Right atrium auricular region (tissue), 2 donors: ENCODE measurements at regions not wholly inside any gene's neighbourhood (a gene's known extent, or its start where the extent isn't known, plus 50 kb on each side); places are given as distances from the start of the nearest gene placed in this dataset.
"Not testable (repeated sequence)": the region's sequence is repeated elsewhere in the genome, so short reads cannot be mapped to it uniquely, and the experiment has no call there.

Experiments used
- DNase-seq: peaks from one replicate; pipeline ENCODE4 v3.0.0-alpha.2; 2019; ENCODE audit warnings: low spot score
- H3K27ac ChIP-seq, 2 donors: fragments of 200-600 bp; sonication (generic); 1 replicate in 1 of 2; 2 replicates in 1 of 2; pipeline ENCODE4 v1.5.1; 2016 to 2019
- H3K27me3 ChIP-seq, 2 donors: fragments of 200-600 bp; sonication (generic); one replicate each; pipeline versions ENCODE4 v1.5.1 to v1.6.0; 2017 to 2019
- H3K36me3 ChIP-seq: fragments of 200-600 bp; sonication (generic); one replicate; pipeline ENCODE4 v1.5.1; 2016
- H3K4me1 ChIP-seq, 2 donors: fragments of 200-600 bp; sonication (generic); one replicate each; pipeline versions ENCODE4 v1.5.1 to v1.6.0; 2017 to 2019
- H3K4me3 ChIP-seq, 2 donors: fragments of 200-600 bp; sonication (generic); 1 replicate in 1 of 2; 2 replicates in 1 of 2; pipeline ENCODE4 v1.5.1; 2017 to 2019; ENCODE audit warnings: mild to moderate bottlenecking in 1 of 2, moderate library complexity in 1 of 2
- H3K9me3 ChIP-seq, 2 donors: fragments of 200-600 bp; sonication (generic); one replicate each; pipeline ENCODE4 v1.5.1; 2019
- TF ChIP-seq, protein P1 (sequence below), 2 donors: fragments of 200-600 bp; sonication (generic); IDR thresholded peaks; one replicate each; pipeline ENCODE4 v1.5.1; 2019; ENCODE audit warnings: antibody characterized with exemption in 2 of 2

DNA sequence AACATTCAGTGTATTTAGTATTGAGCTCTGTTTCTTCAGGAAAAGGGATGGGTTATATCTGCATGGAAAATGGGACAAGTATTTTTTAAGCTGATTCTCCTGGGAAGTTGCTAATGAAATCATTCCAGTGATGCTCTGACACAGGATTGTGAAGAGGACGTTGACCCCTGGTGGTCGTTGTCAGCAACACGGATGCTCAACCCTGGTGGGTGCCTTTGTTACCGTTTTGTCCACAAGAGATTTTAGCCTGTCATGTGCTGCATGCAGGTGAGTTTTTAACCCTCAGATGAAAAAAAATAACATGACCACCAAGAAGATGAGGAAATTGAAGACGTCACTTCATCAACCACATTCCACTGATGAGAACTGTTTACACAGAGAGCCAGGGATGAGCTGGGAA, 1186.1 kb downstream of the TMEM121 start:
- not testable (repeated sequence) for H3K36me3 ChIP-seq, H3K27me3 ChIP-seq, H3K4me1 ChIP-seq, DNase-seq, H3K9me3 ChIP-seq, H3K4me3 ChIP-seq, H3K27ac ChIP-seq

DNA sequence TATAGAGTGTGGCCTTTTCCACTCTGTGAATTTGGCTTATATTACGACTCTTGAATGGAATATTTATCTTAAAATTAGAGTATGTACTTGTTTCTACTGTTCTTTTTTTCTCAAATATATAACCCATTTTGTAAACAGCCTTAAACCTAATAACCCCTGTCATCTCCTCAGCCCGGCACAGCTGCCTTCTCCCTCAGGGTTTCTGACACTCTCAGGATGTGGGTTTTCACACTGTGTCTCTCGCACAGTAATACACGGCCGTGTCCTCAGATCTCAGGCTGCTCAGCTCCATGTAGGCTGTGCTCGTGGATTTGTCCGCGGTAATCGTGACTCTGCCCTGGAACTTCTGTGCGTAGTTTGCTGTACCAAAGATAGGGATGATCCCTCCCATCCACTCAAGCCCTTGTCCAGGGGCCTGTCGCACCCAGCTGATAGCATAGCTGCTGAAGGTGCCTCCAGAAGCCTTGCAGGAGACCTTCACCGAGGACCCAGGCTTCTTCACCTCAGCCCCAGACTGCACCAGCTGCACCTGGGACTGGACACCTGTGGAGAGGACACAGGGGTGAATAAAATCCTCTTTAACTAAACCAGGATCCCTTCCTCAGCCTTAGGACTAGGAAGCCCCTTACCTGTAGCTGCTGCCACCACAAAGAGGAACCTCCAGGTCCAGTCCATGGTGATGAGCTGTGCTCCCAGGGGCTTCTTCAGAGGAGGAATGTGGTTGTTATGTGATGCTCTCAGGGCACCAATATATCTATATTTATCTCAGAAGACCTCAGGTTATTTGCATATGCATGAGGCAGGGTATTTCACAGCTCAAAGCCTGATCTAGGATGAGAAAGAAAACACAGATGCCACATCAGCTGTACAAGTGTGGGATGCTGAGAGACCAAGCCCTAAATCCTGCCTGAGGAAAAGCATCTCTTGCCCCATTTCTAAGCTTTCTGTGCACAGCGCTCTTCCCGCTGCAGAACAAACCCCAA, 1188.4 kb downstream of the TMEM121 start:
- not testable (repeated sequence) for DNase-seq, H3K27ac ChIP-seq, H3K36me3 ChIP-seq, H3K27me3 ChIP-seq, H3K4me1 ChIP-seq, H3K4me3 ChIP-seq, H3K9me3 ChIP-seq

DNA sequence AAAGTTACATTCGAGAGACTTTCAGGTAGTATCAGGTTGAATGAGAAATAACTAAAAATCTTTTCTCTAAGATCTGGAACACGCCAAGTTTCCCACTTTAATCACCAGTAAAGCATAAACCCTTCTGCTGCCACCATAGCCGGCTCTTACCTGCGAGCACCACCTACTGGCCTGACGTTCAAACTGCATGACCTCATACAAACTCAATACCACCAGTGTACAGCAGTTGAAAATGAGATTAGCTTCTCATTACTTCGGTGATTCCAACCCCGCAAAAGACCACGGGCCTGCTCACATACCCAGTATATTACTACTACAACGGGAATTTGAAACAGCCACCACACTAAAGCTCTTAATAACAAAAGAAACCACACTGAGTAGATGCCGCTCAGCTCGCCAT, 1191.2 kb downstream of the TMEM121 start:
- H3K36me3 ChIP-seq, H3K9me3 ChIP-seq, H3K27me3 ChIP-seq, DNase-seq, H3K4me1 ChIP-seq, H3K27ac ChIP-seq, H3K4me3 ChIP-seq: not testable (repeated sequence)

DNA sequence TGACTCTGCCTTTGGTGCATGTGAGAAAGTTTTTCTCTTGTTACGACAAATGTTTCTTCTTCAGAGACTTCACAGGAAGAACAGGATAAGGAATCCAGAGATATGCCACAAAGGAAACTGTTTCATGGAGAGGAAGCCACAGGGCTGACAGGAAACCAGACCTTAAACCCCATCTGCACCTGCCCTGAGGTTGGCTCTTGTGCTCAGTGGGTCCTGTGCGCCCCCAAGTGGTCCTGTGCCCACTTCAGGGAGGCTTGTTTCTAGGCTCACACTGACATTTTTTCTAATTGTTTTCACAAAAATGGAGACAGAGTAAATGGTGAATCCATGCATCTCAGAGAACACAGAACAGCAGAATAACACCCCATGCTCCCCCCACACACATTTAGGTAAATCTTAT, 1193.5 kb downstream of the TMEM121 start:
- H3K9me3 ChIP-seq, H3K4me1 ChIP-seq, H3K4me3 ChIP-seq, H3K27ac ChIP-seq, DNase-seq, H3K36me3 ChIP-seq, H3K27me3 ChIP-seq: not testable (repeated sequence)

DNA sequence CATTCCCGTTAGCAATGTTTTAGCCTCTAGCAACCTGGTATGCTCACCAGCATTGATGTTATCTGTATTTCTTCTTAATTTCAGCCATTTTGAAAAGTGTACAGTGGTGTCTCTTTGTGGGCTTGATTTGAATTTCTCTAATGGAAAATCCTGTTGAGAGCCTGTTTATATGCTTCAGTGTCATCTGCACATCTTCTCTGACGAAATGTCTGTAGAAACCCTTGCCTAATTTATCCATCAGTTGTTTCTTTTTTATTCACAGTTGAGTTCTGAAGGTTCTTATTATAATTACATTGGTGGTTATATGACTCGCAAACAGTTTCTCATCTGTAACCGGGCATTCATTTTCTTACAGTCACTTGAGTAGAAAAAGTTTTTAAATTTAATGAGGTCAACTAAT, 1195.5 kb downstream of the TMEM121 start:
- not testable (repeated sequence) for H3K4me1 ChIP-seq, DNase-seq, H3K27ac ChIP-seq, H3K27me3 ChIP-seq, H3K9me3 ChIP-seq, H3K4me3 ChIP-seq, H3K36me3 ChIP-seq

DNA sequence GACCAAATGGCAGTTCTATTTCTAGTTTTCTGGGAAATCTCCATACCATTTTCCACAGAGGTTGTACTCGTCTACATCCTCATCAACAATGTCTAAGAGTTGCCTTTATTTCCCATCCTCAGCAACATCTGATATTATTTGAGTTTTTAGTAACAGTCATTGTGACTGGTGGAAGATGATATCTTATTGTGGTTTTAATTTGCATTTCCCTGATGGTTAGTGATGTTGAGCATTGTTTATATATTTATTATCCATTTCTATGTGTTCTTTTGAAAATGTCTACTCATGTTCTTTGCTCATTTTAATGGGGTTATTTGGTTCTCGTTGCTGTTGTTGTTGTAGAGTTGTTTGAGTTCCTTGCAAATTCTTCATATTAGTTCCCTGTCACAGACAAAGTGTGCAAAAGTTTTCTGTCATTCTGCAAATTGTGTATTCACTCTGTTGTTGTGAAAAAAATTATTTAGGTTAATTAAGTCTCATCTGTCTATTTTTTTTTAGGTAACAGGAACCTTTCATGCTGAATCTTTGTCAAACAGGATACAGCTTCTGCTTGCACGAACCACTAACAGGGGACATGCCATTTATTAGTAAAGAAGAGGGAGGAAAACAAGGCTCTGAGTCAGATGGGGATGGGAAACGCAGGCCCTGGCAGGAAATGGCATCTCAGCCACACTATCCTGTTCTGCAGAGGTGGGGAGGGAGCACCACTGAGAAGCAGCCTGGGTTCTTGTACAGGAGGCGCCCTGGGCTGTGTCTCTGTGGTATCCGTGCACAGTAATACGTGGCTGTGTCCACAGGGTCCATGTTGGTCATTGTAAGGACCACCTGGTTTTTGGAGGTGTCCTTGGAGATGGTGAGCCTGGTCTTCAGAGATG, 1196.7 kb downstream of the TMEM121 start:
- not testable (repeated sequence) for H3K9me3 ChIP-seq, H3K36me3 ChIP-seq, H3K4me1 ChIP-seq, DNase-seq, H3K4me3 ChIP-seq, H3K27me3 ChIP-seq, H3K27ac ChIP-seq

DNA sequence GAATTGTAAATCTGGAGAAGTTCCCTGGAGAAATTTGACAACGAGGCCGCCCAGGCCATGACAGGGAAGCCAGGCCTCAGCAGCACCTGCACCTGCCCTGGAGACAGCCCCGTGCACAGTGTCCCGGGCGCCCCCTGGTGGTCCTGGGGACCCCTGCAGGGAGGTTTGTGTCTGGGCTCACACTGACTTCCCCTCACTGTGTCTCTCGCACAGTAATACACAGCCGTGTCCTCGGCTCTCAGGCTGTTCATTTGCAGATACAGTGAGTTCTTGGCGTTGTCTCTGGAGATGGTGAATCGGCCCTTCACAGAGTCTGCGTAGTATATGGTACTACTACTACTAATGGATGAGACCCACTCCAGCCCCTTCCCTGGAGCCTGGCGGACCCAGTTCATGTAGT, 1201.6 kb downstream of the TMEM121 start:
- H3K27ac ChIP-seq, DNase-seq, H3K9me3 ChIP-seq, H3K36me3 ChIP-seq, H3K27me3 ChIP-seq, H3K4me1 ChIP-seq, H3K4me3 ChIP-seq: not testable (repeated sequence)

DNA sequence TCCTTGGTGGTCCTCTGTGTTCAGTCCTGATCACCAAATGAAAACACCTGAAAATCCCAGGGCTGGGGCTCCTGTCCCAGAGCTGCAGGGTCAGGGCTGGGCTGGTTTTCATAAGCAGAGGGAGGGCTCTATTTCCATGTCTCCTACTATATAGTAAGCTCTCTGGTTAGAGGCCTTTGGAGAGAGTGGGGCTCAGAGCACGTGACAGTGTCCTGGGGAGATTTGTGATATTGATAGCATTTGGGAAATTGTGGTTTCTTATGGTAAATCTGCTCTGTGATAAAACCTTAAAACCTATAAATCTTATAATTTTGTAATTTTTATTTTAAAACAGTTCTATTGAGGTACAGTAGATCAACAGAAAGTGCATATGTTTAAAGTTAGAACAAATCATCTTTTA, 1202.2 kb downstream of the TMEM121 start:
- Histone ChIP-seq H3K36me3 (no peaks in the 10 kb centered on the region), H3K9me3 (no peaks in the 10 kb centered on the region), H3K4me3 (no peak overlapping the region), H3K4me1 (no peaks in the 10 kb centered on the region), H3K27me3 (no peaks in the 10 kb centered on the region), H3K27ac (no peak overlapping the region)
- DNase-seq, result no peak
- TF ChIP-seq, protein P1, sequence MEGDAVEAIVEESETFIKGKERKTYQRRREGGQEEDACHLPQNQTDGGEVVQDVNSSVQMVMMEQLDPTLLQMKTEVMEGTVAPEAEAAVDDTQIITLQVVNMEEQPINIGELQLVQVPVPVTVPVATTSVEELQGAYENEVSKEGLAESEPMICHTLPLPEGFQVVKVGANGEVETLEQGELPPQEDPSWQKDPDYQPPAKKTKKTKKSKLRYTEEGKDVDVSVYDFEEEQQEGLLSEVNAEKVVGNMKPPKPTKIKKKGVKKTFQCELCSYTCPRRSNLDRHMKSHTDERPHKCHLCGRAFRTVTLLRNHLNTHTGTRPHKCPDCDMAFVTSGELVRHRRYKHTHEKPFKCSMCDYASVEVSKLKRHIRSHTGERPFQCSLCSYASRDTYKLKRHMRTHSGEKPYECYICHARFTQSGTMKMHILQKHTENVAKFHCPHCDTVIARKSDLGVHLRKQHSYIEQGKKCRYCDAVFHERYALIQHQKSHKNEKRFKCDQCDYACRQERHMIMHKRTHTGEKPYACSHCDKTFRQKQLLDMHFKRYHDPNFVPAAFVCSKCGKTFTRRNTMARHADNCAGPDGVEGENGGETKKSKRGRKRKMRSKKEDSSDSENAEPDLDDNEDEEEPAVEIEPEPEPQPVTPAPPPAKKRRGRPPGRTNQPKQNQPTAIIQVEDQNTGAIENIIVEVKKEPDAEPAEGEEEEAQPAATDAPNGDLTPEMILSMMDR (IDR thresholded peaks at IDR 0.05), result no peak

DNA sequence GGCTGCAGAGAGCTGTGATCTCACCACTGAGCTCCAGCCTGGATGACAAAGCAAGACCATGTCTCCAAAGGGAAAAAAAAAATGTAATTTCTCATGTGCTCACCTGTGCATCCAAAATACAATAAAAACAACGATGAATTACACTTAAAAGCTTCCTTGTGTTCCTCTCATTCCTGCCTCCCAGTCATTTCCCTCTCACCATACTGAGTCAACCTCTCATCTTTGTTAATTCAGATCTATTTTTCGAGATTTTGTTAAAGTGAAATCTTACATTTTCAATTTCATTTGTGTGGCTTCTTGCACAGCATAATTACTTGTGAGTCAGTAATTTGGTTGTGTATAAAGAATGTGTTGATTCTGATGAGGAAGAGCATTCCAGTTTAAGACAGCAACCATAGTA, 1203.2 kb downstream of the TMEM121 start:
- no peak for DNase-seq
- H3K4me3 ChIP-seq, result no peak overlapping the region
- no peaks in the 10 kb centered on the region for H3K36me3 ChIP-seq
- TF ChIP-seq, protein P1 (IDR thresholded peaks at IDR 0.05), result no peak
- no peaks in the 10 kb centered on the region for H3K27me3 ChIP-seq
- H3K27ac ChIP-seq, result no peak overlapping the region
- no peaks in the 10 kb centered on the region for H3K4me1 ChIP-seq
- H3K9me3 ChIP-seq, result no peaks in the 10 kb centered on the region
